Activated T-cell treated with anti-CD3 and anti-CD28 coated beads, Interleukin-2, amount 50 U/mL, for 24 hours (primary cell): ENCODE measurements at regions not wholly inside any gene's neighbourhood (a gene's known extent, or its start where the extent isn't known, plus 50 kb on each side); places are given as distances from the start of the nearest gene placed in this dataset.

ENCODE experiments used
- DNase-seq: peaks from one replicate; pipeline ENCODE4 v3.0.0-alpha.2; 2020
- H3K27ac Mint-ChIP-seq: 2 replicates; pipeline ENCODE4 v1.8.0; 2020; ENCODE audit warnings: mild to moderate bottlenecking, mixed read lengths
- H3K27me3 Mint-ChIP-seq: 2 replicates; pipeline ENCODE4 v1.8.0; 2020; ENCODE audit warnings: mixed read lengths
- H3K36me3 Mint-ChIP-seq: 2 replicates; pipeline ENCODE4 v1.8.0; 2020; ENCODE audit warnings: low read depth, mixed read lengths
- H3K4me1 Mint-ChIP-seq: 2 replicates; pipeline ENCODE4 v1.8.0; 2020; ENCODE audit warnings: low read depth, mixed read lengths
- H3K4me3 Mint-ChIP-seq: 2 replicates; pipeline ENCODE4 v1.8.0; 2020; ENCODE audit warnings: mild to moderate bottlenecking, moderate library complexity, mixed read lengths
- H3K9me3 Mint-ChIP-seq: 2 replicates; pipeline ENCODE4 v1.8.0; 2020; ENCODE audit warnings: mixed read lengths

DNA sequence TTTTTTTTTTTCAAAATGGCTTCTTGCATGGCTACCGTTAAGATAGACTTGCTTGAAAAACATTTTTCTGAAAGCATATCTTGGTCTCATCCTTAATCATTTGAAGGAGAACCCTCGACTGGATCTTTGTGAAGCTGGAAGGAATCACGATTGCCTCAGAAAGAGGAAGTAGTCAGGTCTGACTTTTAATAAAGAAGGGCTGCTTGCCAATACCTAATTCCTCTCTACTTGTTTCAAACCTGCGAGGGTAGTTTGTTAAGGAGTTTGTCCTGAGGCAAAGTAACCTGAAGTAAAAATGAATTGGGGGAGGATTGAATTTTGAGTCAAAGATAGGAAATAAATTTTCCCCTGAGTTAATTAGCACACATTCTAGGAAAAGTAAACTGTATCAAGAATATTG, 288.1 kb upstream of the MAP3K7 start:
- H3K4me3 Mint-ChIP-seq: no peak overlapping the region
- no peak for DNase-seq
- no peaks in the 10 kb centered on the region for H3K4me1 Mint-ChIP-seq
- peaks cover 4% of the 10 kb centered on the region for H3K9me3 Mint-ChIP-seq
- H3K27me3 Mint-ChIP-seq: peaks cover 11% of the 10 kb centered on the region
- no peaks in the 10 kb centered on the region for H3K36me3 Mint-ChIP-seq
- H3K27ac Mint-ChIP-seq: no peak overlapping the region

DNA sequence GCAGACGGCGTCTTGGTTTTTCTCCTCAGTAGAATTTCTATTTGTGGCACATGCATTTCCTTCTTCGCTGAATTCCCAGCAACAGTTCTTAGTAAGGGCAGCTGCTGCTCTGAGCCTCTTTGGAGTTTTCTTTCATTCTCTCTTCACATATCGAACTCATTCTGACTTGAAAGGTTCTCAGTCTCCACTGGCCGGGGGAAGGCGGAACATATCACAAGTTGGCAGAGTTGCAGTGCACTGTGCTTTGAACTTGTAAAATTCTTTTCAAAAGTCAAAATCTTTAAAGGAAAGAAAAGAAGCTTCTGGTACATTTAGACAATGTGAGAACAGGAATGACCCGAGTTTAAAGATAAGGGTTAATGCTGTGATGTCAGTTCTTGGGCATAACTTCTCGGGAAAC, 286.1 kb upstream of the MAP3K7 start:
- Mint-ChIP-seq H3K4me3 (no peak overlapping the region), H3K27me3 (peaks cover 11% of the 10 kb centered on the region), H3K27ac (no peak overlapping the region), H3K4me1 (no peaks in the 10 kb centered on the region), H3K36me3 (no peaks in the 10 kb centered on the region), H3K9me3 (no peaks in the 10 kb centered on the region)
- no peak for DNase-seq

DNA sequence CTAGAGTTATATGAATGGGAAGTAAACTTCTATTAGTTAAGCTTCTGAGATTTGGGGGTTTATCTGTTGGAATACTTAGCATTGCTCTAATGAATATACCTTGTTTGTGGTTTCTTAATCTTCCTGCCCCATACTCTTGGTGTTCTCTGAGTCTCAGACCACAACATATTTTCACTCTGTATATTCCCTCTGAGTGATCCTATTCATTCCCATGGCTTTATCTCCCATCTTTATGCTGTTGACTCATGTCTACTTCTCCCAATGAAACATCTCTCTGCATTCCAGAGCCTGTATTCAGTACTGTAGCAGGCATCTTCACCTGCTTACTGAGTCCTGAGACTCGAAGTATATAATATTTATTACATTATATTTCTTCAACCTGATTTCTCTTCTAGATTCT, 283.7 kb upstream of the MAP3K7 start:
- H3K4me3 Mint-ChIP-seq: no peak overlapping the region
- H3K9me3 Mint-ChIP-seq: no peaks in the 10 kb centered on the region
- H3K36me3 Mint-ChIP-seq: no peaks in the 10 kb centered on the region
- H3K4me1 Mint-ChIP-seq: no peaks in the 10 kb centered on the region
- peaks cover 11% of the 10 kb centered on the region for H3K27me3 Mint-ChIP-seq
- no peak for DNase-seq
- H3K27ac Mint-ChIP-seq: no peak overlapping the region

DNA sequence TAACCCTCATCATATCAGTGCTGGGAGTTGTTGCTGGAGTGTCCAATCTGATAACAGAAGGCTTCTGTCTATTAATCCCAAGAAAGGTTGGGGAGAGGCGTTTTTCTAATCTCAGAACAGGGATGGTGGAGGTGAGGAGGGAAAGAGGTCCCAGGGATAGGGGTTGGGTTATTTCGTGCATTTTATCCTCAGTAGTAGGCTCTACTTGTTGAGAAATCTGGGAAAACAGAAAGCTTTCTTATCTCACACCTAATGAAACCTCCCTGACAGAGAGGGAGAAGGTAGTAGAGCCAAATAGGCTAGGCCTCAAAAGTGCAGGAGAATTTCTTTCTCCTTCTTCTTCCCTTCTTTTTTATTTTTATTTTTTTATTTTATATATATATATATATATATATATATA, 281.8 kb upstream of the MAP3K7 start:
- no peak overlapping the region for H3K27ac Mint-ChIP-seq
- DNase-seq: no peak
- H3K27me3 Mint-ChIP-seq: peaks cover 11% of the 10 kb centered on the region
- H3K36me3 Mint-ChIP-seq: no peaks in the 10 kb centered on the region
- H3K9me3 Mint-ChIP-seq: no peaks in the 10 kb centered on the region
- H3K4me1 Mint-ChIP-seq: no peaks in the 10 kb centered on the region
- no peak overlapping the region for H3K4me3 Mint-ChIP-seq

DNA sequence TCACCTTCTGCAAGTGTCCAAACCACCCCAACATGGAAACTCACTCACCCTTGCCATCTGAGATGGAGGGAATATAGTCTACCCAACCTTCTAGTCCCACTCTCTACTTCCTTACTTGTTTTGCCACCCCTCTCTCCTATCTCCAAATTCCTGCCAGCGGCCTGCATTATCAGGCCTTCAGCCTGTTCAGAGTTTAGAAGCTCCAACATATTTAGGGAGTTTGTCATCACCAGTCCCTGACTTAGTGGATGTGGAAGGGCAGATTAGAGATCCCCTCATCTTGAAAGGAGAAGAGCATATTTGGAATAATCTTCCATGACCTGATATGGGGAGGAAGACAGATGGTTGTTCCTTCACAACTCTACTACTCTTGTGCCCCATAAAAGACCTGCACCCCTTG, 281.4 kb upstream of the MAP3K7 start:
- H3K9me3 Mint-ChIP-seq: no peaks in the 10 kb centered on the region
- H3K27ac Mint-ChIP-seq: no peak overlapping the region
- H3K27me3 Mint-ChIP-seq: peaks cover 11% of the 10 kb centered on the region
- no peak overlapping the region for H3K4me3 Mint-ChIP-seq
- DNase-seq: no peak
- H3K4me1 Mint-ChIP-seq: no peaks in the 10 kb centered on the region
- H3K36me3 Mint-ChIP-seq: no peaks in the 10 kb centered on the region

DNA sequence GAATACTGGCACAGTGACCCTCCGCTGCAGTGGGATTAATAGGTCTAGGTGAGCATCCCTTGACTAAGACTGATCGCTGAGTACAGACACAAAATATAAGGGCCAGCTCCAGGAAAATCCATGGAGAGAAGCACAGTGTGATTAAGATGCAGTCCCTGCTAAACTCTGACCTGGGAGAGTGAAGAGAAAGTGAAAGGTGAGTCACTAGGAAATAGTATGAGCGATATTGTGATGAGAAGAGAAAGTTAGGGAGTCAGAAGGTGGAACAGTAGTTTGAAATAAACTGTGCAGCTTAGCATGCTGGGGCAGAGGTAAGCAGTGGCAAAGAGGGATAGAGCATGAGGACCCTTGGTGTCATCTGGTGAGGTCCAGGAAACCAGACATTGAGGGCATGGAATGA, 278.6 kb upstream of the MAP3K7 start:
- peaks cover 2% of the 10 kb centered on the region for H3K27me3 Mint-ChIP-seq
- no peak overlapping the region for H3K4me3 Mint-ChIP-seq

DNA sequence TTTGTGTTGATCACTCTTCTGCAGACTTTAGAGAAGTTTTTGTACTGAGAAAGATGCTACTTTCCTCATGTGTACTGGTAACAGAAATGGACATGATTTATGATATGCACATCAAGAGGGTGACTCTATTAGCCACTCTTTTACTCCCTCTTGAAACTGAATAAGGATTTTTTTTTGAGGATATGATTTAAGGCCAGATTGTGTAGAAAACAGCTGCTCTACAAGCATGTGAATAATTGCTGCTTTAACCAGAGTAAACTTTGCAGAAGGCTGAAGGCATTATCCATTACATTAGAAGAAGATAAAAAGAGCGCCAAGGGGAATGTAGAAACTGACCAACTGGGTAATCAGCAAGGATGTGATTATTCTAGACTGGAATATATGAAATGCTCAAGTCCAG, 276.2 kb upstream of the MAP3K7 start:
- Mint-ChIP-seq H3K27me3 (peaks cover 2% of the 10 kb centered on the region), H3K27ac (no peak overlapping the region), H3K4me1 (peaks cover 3% of the 10 kb centered on the region), H3K36me3 (no peaks in the 10 kb centered on the region), H3K9me3 (no peaks in the 10 kb centered on the region), H3K4me3 (no peak overlapping the region)
- no peak for DNase-seq

More for the DNA sequence above, 278.6 kb upstream of the MAP3K7 start:
- H3K9me3 Mint-ChIP-seq: no peaks in the 10 kb centered on the region
- H3K4me1 Mint-ChIP-seq: peaks cover 3% of the 10 kb centered on the region
- no peak overlapping the region for H3K27ac Mint-ChIP-seq
- H3K36me3 Mint-ChIP-seq: no peaks in the 10 kb centered on the region
- DNase-seq: no peak

DNA sequence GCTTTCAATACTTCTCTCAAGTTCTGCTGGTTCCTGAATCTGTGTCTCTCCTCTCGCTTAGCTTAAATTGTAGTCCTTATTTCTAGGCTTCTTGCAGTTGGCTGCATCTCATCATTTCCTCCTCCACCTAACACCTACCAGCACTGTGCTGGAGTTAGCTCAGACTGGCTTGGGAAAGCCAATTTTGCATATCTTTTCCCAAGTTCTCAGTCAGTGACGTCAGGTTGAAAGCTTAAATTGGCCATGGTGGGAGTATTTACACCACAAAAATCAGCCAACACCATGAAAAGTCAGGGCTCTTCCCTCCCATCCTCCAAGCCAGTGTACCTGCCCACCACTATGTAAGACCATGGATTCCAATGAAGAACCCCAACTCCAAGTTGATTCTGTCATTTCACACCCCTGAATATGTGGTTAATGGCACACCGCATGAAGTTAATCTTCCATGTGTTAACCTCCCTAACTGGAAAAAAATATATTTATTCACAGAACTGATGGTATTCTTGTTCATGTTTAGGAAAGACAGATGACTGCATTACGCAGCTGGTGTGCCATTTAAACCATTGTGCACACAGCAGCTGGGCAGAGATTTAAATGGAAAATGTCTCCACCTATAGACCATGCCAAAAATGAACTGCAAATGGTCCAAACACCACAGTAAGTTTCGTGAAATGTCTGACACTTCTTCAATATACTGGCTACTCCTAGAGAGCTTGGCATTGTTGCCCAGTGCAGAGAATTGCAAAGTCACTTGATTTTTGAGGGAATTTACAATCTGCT, 274.1 kb upstream of the MAP3K7 start:
- no peak overlapping the region for H3K4me3 Mint-ChIP-seq
- no peak overlapping the region for H3K27ac Mint-ChIP-seq
- no peaks in the 10 kb centered on the region for H3K36me3 Mint-ChIP-seq
- H3K9me3 Mint-ChIP-seq: no peaks in the 10 kb centered on the region
- peaks cover 3% of the 10 kb centered on the region for H3K4me1 Mint-ChIP-seq
- peaks cover 2% of the 10 kb centered on the region for H3K27me3 Mint-ChIP-seq
- DNase-seq: no peak

DNA sequence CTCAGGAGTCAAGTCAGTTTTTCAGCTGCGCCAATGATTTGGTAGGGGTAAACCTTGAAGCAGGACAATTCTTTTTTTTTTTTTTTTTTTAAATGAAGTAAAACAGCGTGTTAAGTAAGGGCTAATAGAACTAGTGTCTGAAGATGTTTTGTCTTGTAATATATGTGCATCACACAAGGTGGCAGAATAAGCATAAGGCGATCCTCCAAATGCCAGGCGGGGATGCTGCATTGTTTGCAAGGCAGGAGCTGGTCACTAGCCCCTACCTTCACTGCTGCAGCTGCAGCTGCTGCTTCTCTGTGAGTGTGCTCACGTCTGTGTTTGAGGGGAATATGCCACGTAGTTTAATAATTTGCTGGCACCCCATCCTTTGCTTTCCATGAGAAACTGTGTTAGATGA, 272.7 kb upstream of the MAP3K7 start:
- Mint-ChIP-seq H3K36me3 (no peaks in the 10 kb centered on the region), H3K9me3 (no peaks in the 10 kb centered on the region), H3K4me3 (no peak overlapping the region), H3K27ac (no peak overlapping the region), H3K27me3 (peaks cover 2% of the 10 kb centered on the region), H3K4me1 (peaks cover 3% of the 10 kb centered on the region)
- no peak for DNase-seq

DNA sequence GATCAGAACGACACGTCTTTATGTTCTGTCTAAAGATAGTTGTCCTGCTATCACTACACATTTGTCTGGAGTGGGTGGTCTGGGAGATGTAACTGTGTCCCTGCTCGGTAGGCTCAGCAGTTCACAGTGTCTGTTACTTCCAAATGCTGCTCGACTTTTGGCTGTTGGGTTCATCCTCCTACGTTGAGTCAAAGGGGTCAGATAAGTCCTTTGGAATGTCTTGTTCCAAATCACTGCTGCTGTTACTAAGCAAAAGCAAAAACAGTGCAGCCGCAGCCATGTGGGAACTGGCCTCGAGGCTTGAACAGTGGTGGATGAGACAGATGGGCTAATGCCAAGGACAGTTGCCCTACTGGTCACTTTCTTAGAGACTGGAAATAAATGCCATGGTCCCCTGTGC, 272.2 kb upstream of the MAP3K7 start:
- no peak overlapping the region for H3K27ac Mint-ChIP-seq
- no peak for DNase-seq
- no peaks in the 10 kb centered on the region for H3K36me3 Mint-ChIP-seq
- peaks cover 4% of the 10 kb centered on the region for H3K27me3 Mint-ChIP-seq
- no peaks in the 10 kb centered on the region for H3K9me3 Mint-ChIP-seq
- H3K4me3 Mint-ChIP-seq: no peak overlapping the region
- H3K4me1 Mint-ChIP-seq: peaks cover 3% of the 10 kb centered on the region

DNA sequence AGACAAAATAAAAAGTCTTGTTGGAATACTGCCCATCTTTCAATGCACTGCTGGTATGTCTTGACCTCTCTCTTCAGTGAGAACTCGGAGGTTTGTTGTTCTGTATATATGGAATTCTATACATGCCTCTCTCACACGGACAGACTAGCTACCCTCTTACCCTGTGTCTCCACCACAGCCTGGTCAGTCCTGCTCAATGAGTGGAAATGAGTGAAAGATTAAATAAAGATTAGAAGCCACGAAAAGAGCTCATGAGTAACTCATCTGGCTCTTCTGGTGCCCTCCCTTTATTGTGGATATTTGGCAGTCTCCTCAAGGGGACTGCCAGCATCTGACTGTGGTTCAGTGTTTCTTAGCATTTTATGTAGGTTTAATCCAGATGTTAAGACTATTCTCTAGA, 262.8 kb upstream of the MAP3K7 start:
- no peak overlapping the region for H3K27ac Mint-ChIP-seq
- H3K27me3 Mint-ChIP-seq: peaks cover 9% of the 10 kb centered on the region
- H3K9me3 Mint-ChIP-seq: no peaks in the 10 kb centered on the region
- no peaks in the 10 kb centered on the region for H3K36me3 Mint-ChIP-seq
- H3K4me1 Mint-ChIP-seq: no peaks in the 10 kb centered on the region
- DNase-seq: no peak
- no peak overlapping the region for H3K4me3 Mint-ChIP-seq

DNA sequence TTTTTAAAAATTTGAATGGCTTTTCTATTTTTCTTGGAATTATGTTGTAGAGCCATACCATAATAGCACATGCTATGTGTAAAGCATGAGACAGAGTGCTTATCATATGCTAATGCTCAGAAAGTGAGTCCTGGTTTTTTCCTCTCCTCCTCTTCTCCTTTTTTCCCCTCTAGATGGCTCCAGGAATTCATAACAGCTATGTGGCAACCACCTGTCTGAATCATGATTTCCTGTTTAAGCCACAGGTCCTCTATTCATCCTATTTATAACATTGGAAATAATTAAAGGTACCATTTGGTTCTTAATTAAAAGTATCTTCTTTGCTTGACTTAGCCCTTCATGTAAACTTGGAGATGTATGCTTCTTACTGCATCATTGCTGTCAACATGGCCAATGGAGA, 260.0 kb upstream of the MAP3K7 start:
- Mint-ChIP-seq H3K27ac (no peak overlapping the region), H3K4me3 (no peak overlapping the region), H3K9me3 (no peaks in the 10 kb centered on the region), H3K27me3 (peaks cover 10% of the 10 kb centered on the region), H3K4me1 (no peaks in the 10 kb centered on the region), H3K36me3 (no peaks in the 10 kb centered on the region)
- DNase-seq: no peak

DNA sequence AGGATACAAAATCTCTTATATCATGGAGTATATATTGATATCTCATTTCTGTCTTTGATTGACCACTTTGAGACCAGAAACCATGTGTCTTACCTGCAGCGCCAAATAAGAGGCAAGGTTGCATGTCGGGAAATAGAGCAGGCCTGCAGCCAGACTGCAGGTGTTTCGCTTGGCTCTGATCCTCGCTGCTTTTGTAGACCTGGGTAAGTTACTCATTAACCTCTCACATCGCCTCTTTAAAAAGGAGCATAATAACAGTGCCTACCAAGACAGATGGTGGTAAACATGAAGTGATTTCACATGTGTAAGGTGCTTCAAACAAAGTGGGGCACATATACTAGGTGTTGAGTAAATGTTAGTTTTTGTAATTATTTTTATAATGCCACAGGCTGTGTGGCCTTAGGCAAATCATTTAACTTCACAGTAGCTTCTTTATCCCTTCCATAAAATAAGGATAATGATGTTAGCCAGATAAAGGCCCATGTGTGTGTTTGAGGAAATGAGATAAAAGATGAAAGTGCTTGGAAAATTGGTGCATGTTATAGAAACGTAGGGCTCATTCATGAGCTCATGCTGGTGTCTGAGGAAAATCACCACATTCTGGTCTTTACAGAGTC, 248.8 kb upstream of the MAP3K7 start:
- no peak for DNase-seq
- Mint-ChIP-seq H3K4me3 (no peak overlapping the region), H3K27ac (no peak overlapping the region), H3K4me1 (no peaks in the 10 kb centered on the region), H3K36me3 (no peaks in the 10 kb centered on the region), H3K27me3 (peaks cover 7% of the 10 kb centered on the region), H3K9me3 (no peaks in the 10 kb centered on the region)

DNA sequence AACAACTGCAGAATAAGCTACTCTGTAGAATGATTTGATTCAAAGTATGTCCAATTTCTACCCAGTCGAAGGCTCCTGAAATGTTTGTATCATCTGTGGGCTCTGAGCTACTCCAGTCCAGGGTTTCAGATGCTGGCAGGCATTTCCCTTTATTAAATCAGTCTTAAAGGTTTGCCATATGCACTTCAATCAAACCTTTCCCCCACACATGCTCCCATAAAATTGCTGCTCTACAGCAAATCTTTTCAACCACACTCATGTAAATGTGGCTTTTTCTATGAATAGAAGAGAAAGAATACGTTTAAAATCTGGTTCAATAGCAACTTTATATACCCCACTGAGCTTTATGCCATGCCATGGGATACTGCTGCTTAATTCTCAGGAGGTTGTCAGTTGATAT, 242.4 kb upstream of the MAP3K7 start:
- Mint-ChIP-seq H3K27me3 (peaks cover 7% of the 10 kb centered on the region), H3K4me1 (no peaks in the 10 kb centered on the region), H3K4me3 (no peak overlapping the region), H3K36me3 (no peaks in the 10 kb centered on the region), H3K9me3 (no peaks in the 10 kb centered on the region), H3K27ac (no peak overlapping the region)
- no peak for DNase-seq

DNA sequence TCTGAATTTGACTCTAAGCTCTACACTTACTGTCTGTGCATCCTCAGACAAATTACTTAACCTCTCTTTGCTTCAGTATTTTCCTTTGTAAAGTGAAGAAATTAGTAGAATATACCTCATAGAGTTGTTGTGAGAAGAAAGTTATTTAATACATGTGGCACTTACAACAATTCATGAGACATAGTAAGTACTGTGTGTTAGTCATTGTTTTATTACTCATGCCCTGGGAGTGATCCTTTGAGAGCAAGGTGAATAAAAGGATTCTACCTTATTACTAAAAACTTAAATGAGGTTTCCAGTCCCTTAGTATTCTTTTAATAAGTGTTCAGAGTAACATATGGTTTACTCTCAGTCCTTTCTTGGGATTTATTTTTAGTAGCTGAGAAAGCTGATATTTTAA, 233.6 kb upstream of the MAP3K7 start:
- no peaks in the 10 kb centered on the region for H3K9me3 Mint-ChIP-seq
- peaks cover 10% of the 10 kb centered on the region for H3K27me3 Mint-ChIP-seq
- no peak overlapping the region for H3K4me3 Mint-ChIP-seq
- H3K36me3 Mint-ChIP-seq: no peaks in the 10 kb centered on the region
- DNase-seq: no peak
- no peak overlapping the region for H3K27ac Mint-ChIP-seq
- H3K4me1 Mint-ChIP-seq: no peaks in the 10 kb centered on the region
